ENCODE measurements at regions not wholly inside any gene's neighbourhood (a gene's known extent, or its start where the extent isn't known, plus 50 kb on each side); places are given as distances from the start of the nearest gene placed in this dataset.

- TF ChIP-seq, protein P1, sequence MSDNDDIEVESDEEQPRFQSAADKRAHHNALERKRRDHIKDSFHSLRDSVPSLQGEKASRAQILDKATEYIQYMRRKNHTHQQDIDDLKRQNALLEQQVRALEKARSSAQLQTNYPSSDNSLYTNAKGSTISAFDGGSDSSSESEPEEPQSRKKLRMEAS (IDR thresholded peaks at IDR 0.05): no peak
- TF ChIP-seq CTCF (IDR thresholded peaks at IDR 0.05 in 2 of 3, conservative IDR thresholded peaks at IDR 0.05 in 1 of 3; ENCODE audit: borderline replicate concordance in 1 of 3, insufficient read depth in 1 of 3, low read depth in 2 of 3, low read length in 2 of 3) (no peak), YY1 (IDR thresholded peaks at IDR 0.05; ENCODE audit: extremely low read depth, insufficient replicate concordance, low read depth, low read length) (no peak)
- Histone ChIP-seq H3K4me1 (ENCODE audit: control insufficient read depth in 1 of 2, insufficient read depth in 2 of 2, low read length in 2 of 2) (no peaks in the 10 kb centered on the region), H3K9me3 (ENCODE audit: control insufficient read depth in 1 of 2, insufficient read depth in 1 of 2, low read depth in 1 of 2, low read length in 2 of 2) (0 out of 4 replicates have a peak, but pooled peaks cover 0 to 3% of the 10 kb centered on the region in 2 experiments), H2AFZ (ENCODE audit: low read depth, low read length, poor library complexity, severe bottlenecking) (no peak overlapping the region), H3K4me3 (replicated peaks in 1 of 2; ENCODE audit: low read depth in 1 of 2, low read length in 2 of 2) (no peak overlapping the region), H3K9me2 (ENCODE audit: insufficient read depth) (no peaks in the 10 kb centered on the region), H3K27me3 (ENCODE audit: insufficient read depth, low read length) (no peaks in the 10 kb centered on the region), H4K20me1 (ENCODE audit: insufficient read depth) (no peaks in the 10 kb centered on the region), H3K9ac (ENCODE audit: low read length) (no peak overlapping the region), H3K79me2 (ENCODE audit: insufficient read depth, low read length) (no peaks in the 10 kb centered on the region), H3K4me2 (ENCODE audit: low read length) (no peak overlapping the region), H3K36me3 (ENCODE audit: control insufficient read depth in 1 of 2, insufficient read depth in 2 of 2, low read length in 2 of 2) (no peaks in the 10 kb centered on the region), H3K27ac (ENCODE audit: low read depth, low read length) (no peak overlapping the region)
- BruUV-seq (replicated peaks): no TSS peak
- ChIA-PET POLR2A (no interaction called here), RAD21 (ENCODE audit: low non-redundant PET in 1 of 2, low total read pairs in 2 of 2, uncharacterized antibody in 2 of 2, unreplicated experiment in 2 of 2) (no interaction called here), CTCF (no interaction called here)
- ATAC-seq: no peak
- DNase-seq (ENCODE audit: low read depth, low spot score): no peak
- intact Hi-C loops (cut with micrococcal nuclease): no loop called here
Measured at GRCh38 chr13:38483623-38484022, 134.0 kb downstream of the UFM1 start.

DNA sequence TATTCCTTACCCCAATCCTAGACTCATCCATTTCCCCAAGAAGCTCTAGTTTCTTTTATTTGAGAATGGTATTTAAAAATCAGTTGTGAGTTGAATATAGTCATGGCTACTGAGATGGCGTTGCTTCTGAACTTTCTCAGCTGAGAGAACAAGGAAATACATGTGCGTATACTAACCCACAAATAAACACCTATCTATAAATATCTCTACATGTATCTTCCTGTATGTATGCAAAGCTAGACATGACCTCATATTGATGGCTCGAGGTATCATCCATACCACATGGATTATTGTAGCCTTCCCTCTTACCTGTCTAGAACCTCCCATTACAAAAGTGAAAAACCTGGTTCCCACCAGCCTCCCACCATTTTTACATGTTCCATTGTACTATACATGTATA lies 141.0 kb downstream of the UFM1 start:
- DNase-seq (ENCODE audit: low read depth, low spot score): no peak
- TF ChIP-seq ZNF274 (IDR thresholded peaks at IDR 0.05; ENCODE audit: low read depth, low read length) (no peak), ZFX (IDR thresholded peaks at IDR 0.05) (no peak), CTCF (IDR thresholded peaks at IDR 0.05 in 2 of 3, conservative IDR thresholded peaks at IDR 0.05 in 1 of 3; ENCODE audit: borderline replicate concordance in 1 of 3, insufficient read depth in 1 of 3, low read depth in 2 of 3, low read length in 2 of 3) (no peak), ELF1 (IDR thresholded peaks at IDR 0.05; ENCODE audit: borderline replicate concordance, low read depth) (no peak), TCF7L2 (IDR thresholded peaks at IDR 0.05; ENCODE audit: borderline replicate concordance, extremely low read depth, insufficient read depth, insufficient read length) (no peak), POLR2AphosphoS5 (IDR thresholded peaks at IDR 0.05; ENCODE audit: low read depth, low read length) (no peak), REST (IDR thresholded peaks at IDR 0.05; ENCODE audit: low read depth) (no peak)

More for the DNA sequence above, 141.0 kb downstream of the UFM1 start:
- Histone ChIP-seq H3K9ac (ENCODE audit: low read length) (no peak overlapping the region), H3K4me3 (replicated peaks in 1 of 2; ENCODE audit: low read depth in 1 of 2, low read length in 2 of 2) (no peak overlapping the region), H3K4me1 (ENCODE audit: control insufficient read depth in 1 of 2, insufficient read depth in 2 of 2, low read length in 2 of 2) (no peaks in the 10 kb centered on the region), H4K20me1 (ENCODE audit: insufficient read depth) (no peaks in the 10 kb centered on the region), H3K79me2 (ENCODE audit: insufficient read depth, low read length) (no peaks in the 10 kb centered on the region), H3K27ac (ENCODE audit: low read depth, low read length) (no peak overlapping the region), H2AFZ (ENCODE audit: low read depth, low read length, poor library complexity, severe bottlenecking) (no peak overlapping the region), H3K4me2 (ENCODE audit: low read length) (no peak overlapping the region), H3K36me3 (ENCODE audit: control insufficient read depth in 1 of 2, insufficient read depth in 2 of 2, low read length in 2 of 2) (no peaks in the 10 kb centered on the region), H3K27me3 (ENCODE audit: insufficient read depth, low read length) (no peaks in the 10 kb centered on the region), H3K9me2 (ENCODE audit: insufficient read depth) (no peaks in the 10 kb centered on the region), H3K9me3 (ENCODE audit: control insufficient read depth in 1 of 2, insufficient read depth in 1 of 2, low read depth in 1 of 2, low read length in 2 of 2) (peaks cover 0 to 9% of the 10 kb centered on the region in 2 experiments; a peak in 3 of 4 replicates)
- BruUV-seq (replicated peaks): no TSS peak
- CTCF ChIA-PET: no interaction called here
- ATAC-seq: no peak
- intact Hi-C loops (cut with micrococcal nuclease): no loop called here
- POLR2A ChIA-PET: no interaction called here
- RAD21 ChIA-PET (ENCODE audit: low non-redundant PET in 1 of 2, low total read pairs in 2 of 2, uncharacterized antibody in 2 of 2, unreplicated experiment in 2 of 2): no interaction called here

Measured in HCT116 (cell line).